ENCODE measurements at regions not wholly inside any gene's neighbourhood (a gene's known extent, or its start where the extent isn't known, plus 50 kb on each side); places are given as distances from the start of the nearest gene placed in this dataset.
"Not testable (repeated sequence)": the region's sequence is repeated elsewhere in the genome, so short reads cannot be mapped to it uniquely, and the experiment has no call there.

- H3K27ac Mint-ChIP-seq: peak overlapping the region; percentile 19
- ATAC-seq (no peak), DNase-seq (no peak)
- no peak overlapping the region for H3K4me3 Mint-ChIP-seq
- intact Hi-C loops (cut with DNase I, micrococcal nuclease): no loop called here
- H3K36me3 Mint-ChIP-seq (ENCODE audit: low read depth): no peaks in the 10 kb centered on the region
- ChIA-PET CTCF (interaction anchor here (0.6 to 1.7 kb wide), 7 partner anchors 10 to 152 kb away, joined by 3 to 6 read pairs (median 3); no protein-coding TSS in a partner anchor), POLR2A (no interaction called here)
- peaks cover 14% of the 10 kb centered on the region for H3K27me3 Mint-ChIP-seq
- peaks cover 17% of the 10 kb centered on the region for H3K4me1 Mint-ChIP-seq
- no peaks in the 10 kb centered on the region for H3K9me3 Mint-ChIP-seq (ENCODE audit: low read depth)
Observed at GRCh38 chr7:121531175-121532070, 135.3 kb upstream of the FAM3C start.

- Mint-ChIP-seq H3K27me3 (peaks cover 14% of the 10 kb centered on the region), H3K27ac (peak overlapping the region; percentile 77), H3K4me1 (peaks cover 17% of the 10 kb centered on the region), H3K4me3 (no peak overlapping the region), H3K36me3 (ENCODE audit: low read depth) (no peaks in the 10 kb centered on the region), H3K9me3 (ENCODE audit: low read depth) (no peaks in the 10 kb centered on the region)
- ChIA-PET POLR2A (no interaction called here), CTCF (interaction anchor here (0.7 to 1.7 kb wide), 6 partner anchors 11 to 133 kb away, joined by 3 to 6 read pairs (median 3); no protein-coding TSS in a partner anchor)
- intact Hi-C loops (cut with DNase I, micrococcal nuclease): loop anchor here (1.0 kb wide), 3 partner anchors 14 to 31 kb away; no protein-coding TSS in a partner anchor
- peak; percentile 97 for ATAC-seq
- peak; percentile 64 for DNase-seq
Observed at GRCh38 chr7:121530227-121531174, 134.4 kb upstream of the FAM3C start.

GRCh38 chr7:121529003-121529402 lies 132.9 kb upstream of the FAM3C start:
- no peak overlapping the region for H3K27ac Mint-ChIP-seq
- intact Hi-C loops (cut with DNase I, micrococcal nuclease): no loop called here
- CTCF ChIA-PET: no interaction called here
- H3K27me3 Mint-ChIP-seq: peaks cover 18% of the 10 kb centered on the region
- DNase-seq: no peak
- ATAC-seq: no peak
- H3K4me1 Mint-ChIP-seq: peaks cover 17% of the 10 kb centered on the region
- POLR2A ChIA-PET: no interaction called here
- H3K9me3 Mint-ChIP-seq (ENCODE audit: low read depth): no peaks in the 10 kb centered on the region
- H3K36me3 Mint-ChIP-seq (ENCODE audit: low read depth): no peaks in the 10 kb centered on the region
- H3K4me3 Mint-ChIP-seq: no peak overlapping the region

GRCh38 chr7:121526210-121526609 lies 130.1 kb upstream of the FAM3C start:
- H3K4me3 Mint-ChIP-seq; H3K36me3 Mint-ChIP-seq (ENCODE audit: low read depth); H3K9me3 Mint-ChIP-seq (ENCODE audit: low read depth); DNase-seq; intact Hi-C loops (cut with DNase I, micrococcal nuclease); H3K27ac Mint-ChIP-seq; POLR2A ChIA-PET; ATAC-seq: not testable (repeated sequence)
- peaks cover 17% of the 10 kb centered on the region for H3K4me1 Mint-ChIP-seq
- CTCF ChIA-PET: interaction anchor here (1.4 to 1.6 kb wide), 2 partner anchors 21 to 159 kb away, joined by 5 to 7 read pairs; no protein-coding TSS in a partner anchor
- H3K27me3 Mint-ChIP-seq: peaks cover 13% of the 10 kb centered on the region

GRCh38 chr7:121525155-121525819 lies 129.2 kb upstream of the FAM3C start:
- no peaks in the 10 kb centered on the region for H3K36me3 Mint-ChIP-seq (ENCODE audit: low read depth)
- no peak for DNase-seq
- POLR2A ChIA-PET: no interaction called here
- CTCF ChIA-PET: interaction anchor here (1.4 to 1.6 kb wide), 2 partner anchors 129 to 158 kb away, joined by 4 to 5 read pairs; partner anchors contain the start of gene FAM3C
- H3K9me3 Mint-ChIP-seq (ENCODE audit: low read depth): no peaks in the 10 kb centered on the region
- ATAC-seq: no peak
- peaks cover 8% of the 10 kb centered on the region for H3K4me1 Mint-ChIP-seq
- H3K27me3 Mint-ChIP-seq: peaks cover 13% of the 10 kb centered on the region
- H3K4me3 Mint-ChIP-seq: no peak overlapping the region
- no peak overlapping the region for H3K27ac Mint-ChIP-seq
- intact Hi-C loops (cut with DNase I, micrococcal nuclease): no loop called here

GRCh38 chr7:121521711-121522400 lies 125.7 kb upstream of the FAM3C start:
- DNase-seq (no peak), ATAC-seq (no peak)
- intact Hi-C loops (cut with DNase I, micrococcal nuclease): no loop called here
- H3K9me3 Mint-ChIP-seq (ENCODE audit: low read depth): no peaks in the 10 kb centered on the region
- no peak overlapping the region for H3K27ac Mint-ChIP-seq
- H3K27me3 Mint-ChIP-seq: peaks cover 7% of the 10 kb centered on the region
- no peak overlapping the region for H3K4me3 Mint-ChIP-seq
- H3K4me1 Mint-ChIP-seq: peaks cover 3% of the 10 kb centered on the region
- POLR2A ChIA-PET: no interaction called here
- H3K36me3 Mint-ChIP-seq (ENCODE audit: low read depth): no peaks in the 10 kb centered on the region
- CTCF ChIA-PET: interaction anchor here (1.1 kb wide), 1 partner anchor 27 kb away, joined by 3 read pairs; no protein-coding TSS in a partner anchor

- Mint-ChIP-seq H3K9me3 (ENCODE audit: low read depth) (no peaks in the 10 kb centered on the region), H3K4me3 (no peak overlapping the region), H3K4me1 (peaks cover 3% of the 10 kb centered on the region), H3K27ac (no peak overlapping the region), H3K27me3 (peaks cover 7% of the 10 kb centered on the region), H3K36me3 (ENCODE audit: low read depth) (no peaks in the 10 kb centered on the region)
- ATAC-seq: no peak
- no peak for DNase-seq
- ChIA-PET CTCF (interaction anchor here (1.1 kb wide), 1 partner anchor 26 kb away, joined by 3 read pairs; no protein-coding TSS in a partner anchor), POLR2A (no interaction called here)
- intact Hi-C loops (cut with DNase I, micrococcal nuclease): no loop called here
Observed at GRCh38 chr7:121520911-121521310, 124.8 kb upstream of the FAM3C start.

- no peak overlapping the region for H3K4me3 Mint-ChIP-seq
- ChIA-PET POLR2A (interaction anchor here (0.7 kb wide), 1 partner anchor 20 kb away, joined by 3 read pairs; no protein-coding TSS in a partner anchor), CTCF (interaction anchor here (0.9 to 1.1 kb wide), 2 partner anchors 16 to 153 kb away, joined by 3 read pairs; no protein-coding TSS in a partner anchor)
- intact Hi-C loops (cut with DNase I, micrococcal nuclease): no loop called here
- H3K4me1 Mint-ChIP-seq: peaks cover 3% of the 10 kb centered on the region
- ATAC-seq: peak; percentile 85
- H3K9me3 Mint-ChIP-seq (ENCODE audit: low read depth): no peaks in the 10 kb centered on the region
- peaks cover 7% of the 10 kb centered on the region for H3K27me3 Mint-ChIP-seq
- no peaks in the 10 kb centered on the region for H3K36me3 Mint-ChIP-seq (ENCODE audit: low read depth)
- H3K27ac Mint-ChIP-seq: no peak overlapping the region
- peak; percentile 13 for DNase-seq
Observed at GRCh38 chr7:121519548-121520521, 123.7 kb upstream of the FAM3C start.

GRCh38 chr7:121517591-121517990 lies 121.5 kb upstream of the FAM3C start:
- ChIA-PET POLR2A (no interaction called here), CTCF (interaction anchor here (1.4 kb wide), 1 partner anchor 13 kb away, joined by 4 read pairs; no protein-coding TSS in a partner anchor)
- ATAC-seq (no peak), DNase-seq (no peak)
- H3K4me1 Mint-ChIP-seq: peaks cover 3% of the 10 kb centered on the region
- peaks cover 4% of the 10 kb centered on the region for H3K27me3 Mint-ChIP-seq
- H3K27ac Mint-ChIP-seq: no peak overlapping the region
- intact Hi-C loops (cut with DNase I, micrococcal nuclease): no loop called here
- no peak overlapping the region for H3K4me3 Mint-ChIP-seq
- no peaks in the 10 kb centered on the region for H3K9me3 Mint-ChIP-seq (ENCODE audit: low read depth)
- H3K36me3 Mint-ChIP-seq (ENCODE audit: low read depth): no peaks in the 10 kb centered on the region

GRCh38 chr7:121516821-121517220 lies 120.7 kb upstream of the FAM3C start:
- DNase-seq (no peak), ATAC-seq (no peak)
- intact Hi-C loops (cut with DNase I, micrococcal nuclease): no loop called here
- H3K4me3 Mint-ChIP-seq: no peak overlapping the region
- H3K27me3 Mint-ChIP-seq: peaks cover 6% of the 10 kb centered on the region
- POLR2A ChIA-PET: no interaction called here
- H3K9me3 Mint-ChIP-seq (ENCODE audit: low read depth): no peaks in the 10 kb centered on the region
- CTCF ChIA-PET: interaction anchor here (0.6 to 1.4 kb wide), 2 partner anchors 14 to 28 kb away, joined by 3 to 4 read pairs; no protein-coding TSS in a partner anchor
- no peaks in the 10 kb centered on the region for H3K36me3 Mint-ChIP-seq (ENCODE audit: low read depth)
- H3K27ac Mint-ChIP-seq: no peak overlapping the region
- H3K4me1 Mint-ChIP-seq: peaks cover 3% of the 10 kb centered on the region
